Keratinocyte (primary cell): ENCODE measurements at regions not wholly inside any gene's neighbourhood (a gene's known extent, or its start where the extent isn't known, plus 50 kb on each side); places are given as distances from the start of the nearest gene placed in this dataset.

ENCODE experiments used
- DNase-seq: peaks from one replicate; pipeline ENCODE4 v3.0.0-alpha.2; 2011; ENCODE audit warnings: low read depth, missing footprints, low spot score
- FAIRE-seq: peaks from 2 replicates; lab custom pipeline; 2011; peaks lifted over from hg19 to GRCh38; lab: Jason Lieb, UNC
- H2AFZ ChIP-seq: 2 replicates; pipeline ENCODE4 v1.6.0; 2012; ENCODE audit warnings: low read length, control low read depth, inconsistent platforms; ENCODE audit not compliant: control insufficient read depth
- H3K27ac ChIP-seq: 2 replicates; pipeline ENCODE4 v1.5.1; 2011; ENCODE audit warnings: low read length; ENCODE audit not compliant: control insufficient read depth, insufficient read depth
- H3K27me3 ChIP-seq: 3 replicates; pipeline ENCODE4 v1.6.0; 2011; ENCODE audit warnings: low read length; ENCODE audit not compliant: control insufficient read depth, insufficient read depth; ENCODE audit errors: extremely low read depth
- H3K36me3 ChIP-seq, 2 experiments: 2 replicates in 1 of 2; 3 replicates in 1 of 2; pipeline ENCODE4 v1.5.1; 2011; ENCODE audit warnings: low read length in 2 of 2, mild to moderate bottlenecking in 1 of 2; ENCODE audit not compliant: control insufficient read depth in 2 of 2, insufficient read depth in 2 of 2; ENCODE audit errors: extremely low read depth in 1 of 2
- H3K4me1 ChIP-seq: 3 replicates; pipeline ENCODE4 v1.5.1; 2011; ENCODE audit warnings: low read length; ENCODE audit not compliant: control insufficient read depth, insufficient read depth; ENCODE audit errors: extremely low read depth
- H3K4me2 ChIP-seq: 3 replicates; pipeline ENCODE4 v1.6.0; 2011; ENCODE audit warnings: low read depth, low read length; ENCODE audit not compliant: control insufficient read depth, insufficient read depth; ENCODE audit errors: extremely low read depth
- H3K4me3 ChIP-seq, 3 experiments: fragments of 200-600 bp in 1 of 3; sonication (generic) in 1 of 3; 2 replicates in 2 of 3; 3 replicates in 1 of 3; pipeline ENCODE4 v1.5.1; 2011 to 2016; ENCODE audit warnings: low read length in 3 of 3, mild to moderate bottlenecking in 3 of 3, control low read depth in 2 of 3, inconsistent platforms in 1 of 3, low read depth in 1 of 3, mixed read lengths in 1 of 3, mixed run types in 1 of 3, moderate library complexity in 1 of 3; ENCODE audit not compliant: control insufficient read depth in 2 of 3, insufficient read depth in 2 of 3; ENCODE audit errors: extremely low read depth in 1 of 3
- H3K79me2 ChIP-seq: 2 replicates; pipeline ENCODE4 v1.6.0; 2012; ENCODE audit warnings: low read length; ENCODE audit not compliant: control insufficient read depth, insufficient read depth
- H3K9ac ChIP-seq: 3 replicates; pipeline ENCODE4 v1.6.0; 2011; ENCODE audit warnings: low read length; ENCODE audit not compliant: control insufficient read depth, insufficient read depth; ENCODE audit errors: extremely low read depth
- H3K9me1 ChIP-seq: 3 replicates; pipeline ENCODE4 v1.6.0; 2011; ENCODE audit warnings: low read length; ENCODE audit not compliant: control insufficient read depth, insufficient read depth; ENCODE audit errors: extremely low read depth
- H3K9me3 ChIP-seq: 2 replicates; pipeline ENCODE4 v1.5.1; 2012; ENCODE audit warnings: low read depth, low read length; ENCODE audit not compliant: control insufficient read depth
- H4K20me1 ChIP-seq: 3 replicates; pipeline ENCODE4 v1.6.0; 2011; ENCODE audit warnings: low read length; ENCODE audit not compliant: control insufficient read depth, insufficient read depth; ENCODE audit errors: extremely low read depth
- EZH2 ChIP-seq: IDR thresholded peaks from one replicate; pipeline ENCODE4 v1.6.1; 2012; ENCODE audit warnings: inconsistent platforms, mild to moderate bottlenecking, low read length, moderate library complexity
- dilution Hi-C: fragments of 300-500 bp; cut with MboI; formaldehyde crosslinking; loops from one replicate; pipeline ENCODE4 v1.7.0; 2020; ENCODE audit warnings: low sequenced_read_pairs; ENCODE audit not compliant: extremely low pct_ligation_motif_present
- TF ChIP-seq, protein P1 (sequence below), 3 experiments: IDR thresholded peaks in 1 of 3; conservative IDR thresholded peaks in 1 of 3; optimal IDR thresholded peaks in 1 of 3; 2 replicates in 2 of 3; 3 replicates in 1 of 3; pipeline versions ENCODE3 to v1.5.1; 2011; ENCODE audit warnings: low read length in 3 of 3, mild to moderate bottlenecking in 3 of 3, moderate library complexity in 2 of 3, control low read depth in 1 of 3, inconsistent platforms in 1 of 3; ENCODE audit not compliant: insufficient read depth in 2 of 3; ENCODE audit errors: extremely low read depth in 1 of 3

DNA sequence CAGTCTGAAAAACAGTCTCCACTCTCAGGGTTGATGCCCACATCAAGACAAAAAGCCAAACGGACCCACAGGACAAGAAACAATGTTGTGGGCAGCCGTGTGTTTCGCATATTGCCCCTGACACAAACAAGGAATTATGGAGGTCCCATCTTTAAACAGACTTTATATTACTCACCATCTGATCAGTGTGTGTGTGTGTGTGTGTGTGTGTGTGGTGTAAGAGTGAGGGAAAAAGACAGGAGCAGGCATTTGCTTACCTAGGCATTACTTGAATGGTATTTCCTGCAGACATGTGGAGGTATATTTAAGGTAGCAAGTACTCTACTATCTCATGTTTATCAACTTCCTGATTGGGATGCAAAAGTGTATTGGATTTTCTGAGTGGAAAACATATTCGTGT lies 136.3 kb downstream of the TMCO5A start:
- FAIRE-seq (no peak), DNase-seq (no peak)
- Histone ChIP-seq H3K9me1 (no peaks in the 10 kb centered on the region), H3K27ac (no peak overlapping the region), H3K4me1 (peaks cover 62% of the 10 kb centered on the region), H3K79me2 (no peaks in the 10 kb centered on the region), H3K4me3 (no peak overlapping the region), H4K20me1 (no peaks in the 10 kb centered on the region), H3K9me3 (no peaks in the 10 kb centered on the region), H3K9ac (no peak overlapping the region), H3K36me3 (no peaks in the 10 kb centered on the region), H3K4me2 (no peak overlapping the region), H2AFZ (no peak overlapping the region), H3K27me3 (no peaks in the 10 kb centered on the region)
- dilution Hi-C loops = no loop called here
- no peak for TF ChIP-seq EZH2
- TF ChIP-seq, protein P1, sequence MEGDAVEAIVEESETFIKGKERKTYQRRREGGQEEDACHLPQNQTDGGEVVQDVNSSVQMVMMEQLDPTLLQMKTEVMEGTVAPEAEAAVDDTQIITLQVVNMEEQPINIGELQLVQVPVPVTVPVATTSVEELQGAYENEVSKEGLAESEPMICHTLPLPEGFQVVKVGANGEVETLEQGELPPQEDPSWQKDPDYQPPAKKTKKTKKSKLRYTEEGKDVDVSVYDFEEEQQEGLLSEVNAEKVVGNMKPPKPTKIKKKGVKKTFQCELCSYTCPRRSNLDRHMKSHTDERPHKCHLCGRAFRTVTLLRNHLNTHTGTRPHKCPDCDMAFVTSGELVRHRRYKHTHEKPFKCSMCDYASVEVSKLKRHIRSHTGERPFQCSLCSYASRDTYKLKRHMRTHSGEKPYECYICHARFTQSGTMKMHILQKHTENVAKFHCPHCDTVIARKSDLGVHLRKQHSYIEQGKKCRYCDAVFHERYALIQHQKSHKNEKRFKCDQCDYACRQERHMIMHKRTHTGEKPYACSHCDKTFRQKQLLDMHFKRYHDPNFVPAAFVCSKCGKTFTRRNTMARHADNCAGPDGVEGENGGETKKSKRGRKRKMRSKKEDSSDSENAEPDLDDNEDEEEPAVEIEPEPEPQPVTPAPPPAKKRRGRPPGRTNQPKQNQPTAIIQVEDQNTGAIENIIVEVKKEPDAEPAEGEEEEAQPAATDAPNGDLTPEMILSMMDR (optimal IDR thresholded peaks at IDR 0.05 in 1 of 3, IDR thresholded peaks at IDR 0.05 in 1 of 3, conservative IDR thresholded peaks at IDR 0.05 in 1 of 3; ENCODE audit: extremely low read depth in 1 of 3, insufficient read depth in 2 of 3, low read length in 3 of 3) = no peak

DNA sequence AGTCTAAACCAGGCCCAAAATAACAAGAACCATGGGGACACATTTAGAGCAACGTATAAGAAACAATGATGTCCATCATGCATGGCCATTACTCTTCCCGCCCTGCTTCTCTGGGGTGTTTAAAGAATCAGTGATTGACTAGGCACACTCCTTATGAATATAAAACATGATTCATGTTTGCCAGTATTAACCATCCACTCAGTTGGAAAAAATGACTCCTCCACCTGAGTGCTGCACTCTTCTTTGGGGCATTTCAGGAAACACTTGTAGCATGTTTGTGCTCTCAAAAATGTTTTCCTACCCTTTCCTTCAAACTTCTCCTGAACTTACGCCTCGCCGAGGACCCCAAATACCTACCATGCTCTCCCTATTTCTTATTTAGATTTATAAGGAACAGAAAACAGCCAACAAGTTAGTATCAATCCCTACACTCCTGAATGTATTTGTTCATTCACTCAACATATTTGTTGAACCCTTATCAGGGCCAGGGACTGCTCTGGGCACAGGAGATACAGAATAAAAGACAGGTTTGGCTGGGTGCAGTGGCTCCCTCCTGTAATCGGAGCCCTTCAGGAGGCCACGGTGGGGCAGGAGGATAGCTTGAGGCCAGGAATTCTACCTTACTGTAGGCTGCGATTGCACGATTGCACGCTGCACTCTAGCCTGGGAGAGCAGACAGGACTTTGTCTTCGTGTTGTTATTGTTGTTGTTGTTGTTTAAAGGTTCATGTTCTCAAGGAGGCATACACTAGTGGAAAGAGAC lies 137.0 kb downstream of the TMCO5A start:
- DNase-seq = no peak
- Histone ChIP-seq H3K9me3 (no peaks in the 10 kb centered on the region), H3K27ac (no peak overlapping the region), H3K27me3 (no peaks in the 10 kb centered on the region), H4K20me1 (no peaks in the 10 kb centered on the region), H3K4me1 (peaks cover 64% of the 10 kb centered on the region), H3K9me1 (no peaks in the 10 kb centered on the region), H3K4me2 (peak overlapping the region; percentile 83), H3K9ac (no peak overlapping the region), H2AFZ (no peak overlapping the region), H3K4me3 (peak overlapping the region in 1 of 3 experiments; percentile 68), H3K36me3 (no peaks in the 10 kb centered on the region), H3K79me2 (no peaks in the 10 kb centered on the region)
- TF ChIP-seq, protein P1 (optimal IDR thresholded peaks at IDR 0.05 in 1 of 3, IDR thresholded peaks at IDR 0.05 in 1 of 3, conservative IDR thresholded peaks at IDR 0.05 in 1 of 3; ENCODE audit: extremely low read depth in 1 of 3, insufficient read depth in 2 of 3, low read length in 3 of 3) = no peak
- no peak for TF ChIP-seq EZH2
- dilution Hi-C loops = no loop called here
- FAIRE-seq = no peak
